ENCODE measurements at regions not wholly inside any gene's neighbourhood (a gene's known extent, or its start where the extent isn't known, plus 50 kb on each side); places are given as distances from the start of the nearest gene placed in this dataset.

- TF ChIP-seq EZH2phosphoT487 (IDR thresholded peaks at IDR 0.05) (no peak), CTCF (IDR thresholded peaks at IDR 0.05) (no peak)
Observed at GRCh38 chr10:10869592-10869991, 148.1 kb upstream of the CELF2 start.

All from neural progenitor cell (in vitro differentiated cells).